ENCODE measurements at regions not wholly inside any gene's neighbourhood (a gene's known extent, or its start where the extent isn't known, plus 50 kb on each side); places are given as distances from the start of the nearest gene placed in this dataset.

DNA sequence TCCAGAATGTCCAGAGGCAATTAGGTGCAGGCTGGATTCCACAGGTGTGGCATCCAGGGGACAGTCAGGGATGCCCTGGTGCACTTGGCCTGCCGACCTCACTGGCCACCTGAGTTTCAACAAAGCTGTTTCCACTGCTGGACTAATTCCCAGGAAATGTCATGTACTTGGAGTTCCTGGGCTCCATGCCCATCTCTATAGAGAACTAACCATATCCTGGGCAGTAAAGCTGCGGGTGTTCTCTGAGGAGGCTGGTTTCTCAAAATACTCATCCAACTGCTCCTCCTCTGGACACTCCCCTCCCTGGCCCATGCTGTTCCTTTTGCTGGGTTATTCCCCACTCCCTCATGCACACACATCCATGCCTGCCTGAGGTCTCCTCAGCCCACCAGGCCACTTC is 161.9 kb upstream of the SKOR2 start:
- TF ChIP-seq, protein P1, sequence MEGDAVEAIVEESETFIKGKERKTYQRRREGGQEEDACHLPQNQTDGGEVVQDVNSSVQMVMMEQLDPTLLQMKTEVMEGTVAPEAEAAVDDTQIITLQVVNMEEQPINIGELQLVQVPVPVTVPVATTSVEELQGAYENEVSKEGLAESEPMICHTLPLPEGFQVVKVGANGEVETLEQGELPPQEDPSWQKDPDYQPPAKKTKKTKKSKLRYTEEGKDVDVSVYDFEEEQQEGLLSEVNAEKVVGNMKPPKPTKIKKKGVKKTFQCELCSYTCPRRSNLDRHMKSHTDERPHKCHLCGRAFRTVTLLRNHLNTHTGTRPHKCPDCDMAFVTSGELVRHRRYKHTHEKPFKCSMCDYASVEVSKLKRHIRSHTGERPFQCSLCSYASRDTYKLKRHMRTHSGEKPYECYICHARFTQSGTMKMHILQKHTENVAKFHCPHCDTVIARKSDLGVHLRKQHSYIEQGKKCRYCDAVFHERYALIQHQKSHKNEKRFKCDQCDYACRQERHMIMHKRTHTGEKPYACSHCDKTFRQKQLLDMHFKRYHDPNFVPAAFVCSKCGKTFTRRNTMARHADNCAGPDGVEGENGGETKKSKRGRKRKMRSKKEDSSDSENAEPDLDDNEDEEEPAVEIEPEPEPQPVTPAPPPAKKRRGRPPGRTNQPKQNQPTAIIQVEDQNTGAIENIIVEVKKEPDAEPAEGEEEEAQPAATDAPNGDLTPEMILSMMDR (IDR thresholded peaks at IDR 0.05; ENCODE audit: borderline replicate concordance, extremely low read depth, low read length, poor library complexity, severe bottlenecking), result no peak
- TF ChIP-seq EZH2 (IDR thresholded peaks at IDR 0.05; ENCODE audit: borderline replicate concordance, low read depth, low read length, severe bottlenecking), result no peak

Data from DND-41 (cell line).